Activated CD4-positive, alpha-beta T cell treated with anti-CD3 and anti-CD28 coated beads, Interleukin-2, amount 10 ng/mL, durations not matched to agents 7 days and 5 days (primary cell): ENCODE measurements at regions not wholly inside any gene's neighbourhood (a gene's known extent, or its start where the extent isn't known, plus 50 kb on each side); places are given as distances from the start of the nearest gene placed in this dataset.

Experiments
- CTCF ChIA-PET: fragments of 350-600 bp; sonication (Branson Sonifier 250); formaldehyde crosslinking; loops from one replicate; lab custom pipeline; 2021; ENCODE audit warnings: antibody characterized with exemption; lab: Charles Lee
- POLR2A ChIA-PET: fragments of 350-600 bp; sonication (Branson Sonifier 250); formaldehyde crosslinking; loops from one replicate; lab custom pipeline; 2021; ENCODE audit warnings: antibody characterized with exemption; lab: Charles Lee
- DNase-seq: peaks from one replicate; pipeline ENCODE4 v3.0.0-alpha.2; 2020
- H3K27ac Mint-ChIP-seq: one replicate; pipeline ENCODE4 v1.8.0; 2021; ENCODE audit warnings: mild to moderate bottlenecking, moderate library complexity, mixed read lengths
- H3K27me3 Mint-ChIP-seq: one replicate; pipeline ENCODE4 v1.8.0; 2021; ENCODE audit warnings: mixed read lengths
- H3K36me3 Mint-ChIP-seq: one replicate; pipeline ENCODE4 v1.8.0; 2021; ENCODE audit warnings: low read depth, mixed read lengths
- H3K4me1 Mint-ChIP-seq: one replicate; pipeline ENCODE4 v1.8.0; 2021; ENCODE audit warnings: mixed read lengths
- H3K4me3 Mint-ChIP-seq: one replicate; pipeline ENCODE4 v1.8.0; 2021; ENCODE audit warnings: mild to moderate bottlenecking, moderate library complexity, mixed read lengths
- H3K9me3 Mint-ChIP-seq: one replicate; pipeline ENCODE4 v1.8.0; 2021; ENCODE audit warnings: mixed read lengths

GRCh38 chr5:67515762-67516161 is 319.2 kb upstream of the CD180 start:
- Mint-ChIP-seq H3K27me3 (peaks cover 5% of the 10 kb centered on the region), H3K27ac (peak overlapping the region; percentile 90), H3K4me3 (no peak overlapping the region), H3K4me1 (peaks cover 60% of the 10 kb centered on the region), H3K36me3 (peaks cover 32% of the 10 kb centered on the region), H3K9me3 (peaks cover 21% of the 10 kb centered on the region)
- DNase-seq = no peak
- ChIA-PET POLR2A (no interaction called here), CTCF (no interaction called here)

GRCh38 chr5:67515020-67515689 is 318.6 kb upstream of the CD180 start:
- DNase-seq = peak; percentile 71
- POLR2A ChIA-PET = no interaction called here
- Mint-ChIP-seq H3K4me3 (peak overlapping the region; percentile 12), H3K9me3 (peaks cover 25% of the 10 kb centered on the region), H3K36me3 (peaks cover 32% of the 10 kb centered on the region), H3K27ac (peak overlapping the region; percentile 90), H3K27me3 (peaks cover 5% of the 10 kb centered on the region), H3K4me1 (peaks cover 59% of the 10 kb centered on the region)
- CTCF ChIA-PET = interaction anchor here (1.0 kb wide), 2 partner anchors 11 to 17 kb away, joined by 3 to 4 read pairs; no protein-coding TSS in a partner anchor

GRCh38 chr5:67512758-67513157 is 316.2 kb upstream of the CD180 start:
- Mint-ChIP-seq H3K27ac (no peak overlapping the region), H3K27me3 (peaks cover 5% of the 10 kb centered on the region), H3K9me3 (peaks cover 33% of the 10 kb centered on the region), H3K4me3 (no peak overlapping the region), H3K36me3 (peaks cover 26% of the 10 kb centered on the region), H3K4me1 (peaks cover 55% of the 10 kb centered on the region)
- ChIA-PET CTCF (no interaction called here), POLR2A (no interaction called here)
- no peak for DNase-seq

GRCh38 chr5:67511911-67512310 is 315.3 kb upstream of the CD180 start:
- peaks cover 28% of the 10 kb centered on the region for H3K9me3 Mint-ChIP-seq
- H3K4me3 Mint-ChIP-seq = no peak overlapping the region
- H3K27ac Mint-ChIP-seq = no peak overlapping the region
- H3K27me3 Mint-ChIP-seq = peaks cover 2% of the 10 kb centered on the region
- H3K36me3 Mint-ChIP-seq = peaks cover 22% of the 10 kb centered on the region
- H3K4me1 Mint-ChIP-seq = peaks cover 54% of the 10 kb centered on the region
- no peak for DNase-seq
- ChIA-PET POLR2A (no interaction called here), CTCF (interaction anchor here (0.9 kb wide), 1 partner anchor 16 kb away, joined by 3 read pairs; no protein-coding TSS in a partner anchor)

- peaks cover 39% of the 10 kb centered on the region for H3K4me1 Mint-ChIP-seq
- ChIA-PET POLR2A (no interaction called here), CTCF (interaction anchor here (1.0 kb wide), 1 partner anchor 22 kb away, joined by 3 read pairs; no protein-coding TSS in a partner anchor)
- H3K9me3 Mint-ChIP-seq = peaks cover 19% of the 10 kb centered on the region
- H3K4me3 Mint-ChIP-seq = no peak overlapping the region
- no peak overlapping the region for H3K27ac Mint-ChIP-seq
- DNase-seq = no peak
- peaks cover 15% of the 10 kb centered on the region for H3K36me3 Mint-ChIP-seq
- H3K27me3 Mint-ChIP-seq = no peaks in the 10 kb centered on the region
Observed at GRCh38 chr5:67510204-67510603, 313.6 kb upstream of the CD180 start.

GRCh38 chr5:67509402-67510186 is 313.0 kb upstream of the CD180 start:
- H3K9me3 Mint-ChIP-seq = peaks cover 19% of the 10 kb centered on the region
- H3K27ac Mint-ChIP-seq = no peak overlapping the region
- DNase-seq = no peak
- H3K36me3 Mint-ChIP-seq = peaks cover 15% of the 10 kb centered on the region
- no peaks in the 10 kb centered on the region for H3K27me3 Mint-ChIP-seq
- no peak overlapping the region for H3K4me3 Mint-ChIP-seq
- CTCF ChIA-PET = interaction anchor here (1.0 kb wide), 1 partner anchor 22 kb away, joined by 3 read pairs; no protein-coding TSS in a partner anchor
- POLR2A ChIA-PET = no interaction called here
- peaks cover 33% of the 10 kb centered on the region for H3K4me1 Mint-ChIP-seq

GRCh38 chr5:67506241-67506640 is 309.6 kb upstream of the CD180 start:
- Mint-ChIP-seq H3K27ac (no peak overlapping the region), H3K9me3 (peaks cover 12% of the 10 kb centered on the region), H3K4me1 (peaks cover 14% of the 10 kb centered on the region), H3K36me3 (peaks cover 3% of the 10 kb centered on the region), H3K27me3 (peaks cover 5% of the 10 kb centered on the region), H3K4me3 (no peak overlapping the region)
- POLR2A ChIA-PET = interaction anchor here (0.6 kb wide), 2 partner anchors 31 to 577 kb away, joined by 3 read pairs; no protein-coding TSS in a partner anchor
- no peak for DNase-seq
- CTCF ChIA-PET = no interaction called here

- no peak for DNase-seq
- Mint-ChIP-seq H3K9me3 (peaks cover 14% of the 10 kb centered on the region), H3K27ac (no peak overlapping the region), H3K36me3 (no peaks in the 10 kb centered on the region), H3K27me3 (peaks cover 7% of the 10 kb centered on the region), H3K4me3 (no peak overlapping the region), H3K4me1 (no peaks in the 10 kb centered on the region)
- ChIA-PET POLR2A (no interaction called here), CTCF (interaction anchor here (1.2 to 1.3 kb wide), 2 partner anchors 12 to 96 kb away, joined by 3 to 4 read pairs; no protein-coding TSS in a partner anchor)
Observed at GRCh38 chr5:67502951-67503350, 306.4 kb upstream of the CD180 start.

GRCh38 chr5:67496051-67496450 is 299.5 kb upstream of the CD180 start:
- Mint-ChIP-seq H3K27me3 (peaks cover 2% of the 10 kb centered on the region), H3K4me3 (no peak overlapping the region), H3K4me1 (no peaks in the 10 kb centered on the region), H3K9me3 (peaks cover 13% of the 10 kb centered on the region), H3K36me3 (no peaks in the 10 kb centered on the region), H3K27ac (no peak overlapping the region)
- CTCF ChIA-PET = no interaction called here
- DNase-seq = no peak
- POLR2A ChIA-PET = no interaction called here

- H3K27me3 Mint-ChIP-seq = peaks cover 1% of the 10 kb centered on the region
- peaks cover 7% of the 10 kb centered on the region for H3K9me3 Mint-ChIP-seq
- no peaks in the 10 kb centered on the region for H3K36me3 Mint-ChIP-seq
- H3K4me3 Mint-ChIP-seq = no peak overlapping the region
- DNase-seq = no peak
- ChIA-PET CTCF (interaction anchor here (0.8 to 1.6 kb wide), 2 partner anchors 18 to 44 kb away, joined by 3 to 4 read pairs; no protein-coding TSS in a partner anchor), POLR2A (no interaction called here)
- H3K27ac Mint-ChIP-seq = no peak overlapping the region
- H3K4me1 Mint-ChIP-seq = no peaks in the 10 kb centered on the region
Observed at GRCh38 chr5:67495072-67495471, 298.5 kb upstream of the CD180 start.

GRCh38 chr5:67494186-67494855 is 297.7 kb upstream of the CD180 start:
- CTCF ChIA-PET = interaction anchor here (1.6 kb wide), 1 partner anchor 17 kb away, joined by 4 read pairs; no protein-coding TSS in a partner anchor
- no peak for DNase-seq
- no peaks in the 10 kb centered on the region for H3K4me1 Mint-ChIP-seq
- H3K27me3 Mint-ChIP-seq = no peaks in the 10 kb centered on the region
- no peak overlapping the region for H3K27ac Mint-ChIP-seq
- no peak overlapping the region for H3K4me3 Mint-ChIP-seq
- POLR2A ChIA-PET = no interaction called here
- no peaks in the 10 kb centered on the region for H3K36me3 Mint-ChIP-seq
- peaks cover 1% of the 10 kb centered on the region for H3K9me3 Mint-ChIP-seq

GRCh38 chr5:67493676-67494075 is 297.1 kb upstream of the CD180 start:
- ChIA-PET POLR2A (no interaction called here), CTCF (interaction anchor here (1.6 kb wide), 1 partner anchor 17 kb away, joined by 4 read pairs; no protein-coding TSS in a partner anchor)
- Mint-ChIP-seq H3K4me1 (no peaks in the 10 kb centered on the region), H3K4me3 (no peak overlapping the region), H3K27ac (no peak overlapping the region), H3K36me3 (no peaks in the 10 kb centered on the region), H3K9me3 (no peaks in the 10 kb centered on the region), H3K27me3 (no peaks in the 10 kb centered on the region)
- DNase-seq = peak; percentile 16
